ENCODE measurements at regions not wholly inside any gene's neighbourhood (a gene's known extent, or its start where the extent isn't known, plus 50 kb on each side); places are given as distances from the start of the nearest gene placed in this dataset.
"Not testable (repeated sequence)": the region's sequence is repeated elsewhere in the genome, so short reads cannot be mapped to it uniquely, and the experiment has no call there.

DNA sequence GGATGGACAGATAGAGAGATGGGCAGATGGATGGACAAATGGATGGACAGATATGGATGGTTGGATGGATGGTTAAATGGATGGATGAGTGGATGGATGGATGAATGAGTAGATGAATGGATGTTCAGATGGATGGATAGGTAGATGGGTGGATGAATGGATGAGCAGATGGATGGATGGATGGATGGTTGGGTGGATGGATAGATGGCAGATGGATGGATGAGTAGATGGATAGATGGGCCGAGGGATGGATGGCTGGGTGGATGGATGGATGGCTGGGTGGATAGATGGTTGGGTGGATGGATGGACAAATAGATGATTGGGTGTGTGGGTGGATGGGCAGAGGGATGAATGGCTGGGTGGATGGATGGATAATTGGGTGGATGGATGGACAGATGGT lies 98.9 kb upstream of the OTOS start:
- DNase-seq (ENCODE audit: low read depth, low spot score), result no peak

DNA sequence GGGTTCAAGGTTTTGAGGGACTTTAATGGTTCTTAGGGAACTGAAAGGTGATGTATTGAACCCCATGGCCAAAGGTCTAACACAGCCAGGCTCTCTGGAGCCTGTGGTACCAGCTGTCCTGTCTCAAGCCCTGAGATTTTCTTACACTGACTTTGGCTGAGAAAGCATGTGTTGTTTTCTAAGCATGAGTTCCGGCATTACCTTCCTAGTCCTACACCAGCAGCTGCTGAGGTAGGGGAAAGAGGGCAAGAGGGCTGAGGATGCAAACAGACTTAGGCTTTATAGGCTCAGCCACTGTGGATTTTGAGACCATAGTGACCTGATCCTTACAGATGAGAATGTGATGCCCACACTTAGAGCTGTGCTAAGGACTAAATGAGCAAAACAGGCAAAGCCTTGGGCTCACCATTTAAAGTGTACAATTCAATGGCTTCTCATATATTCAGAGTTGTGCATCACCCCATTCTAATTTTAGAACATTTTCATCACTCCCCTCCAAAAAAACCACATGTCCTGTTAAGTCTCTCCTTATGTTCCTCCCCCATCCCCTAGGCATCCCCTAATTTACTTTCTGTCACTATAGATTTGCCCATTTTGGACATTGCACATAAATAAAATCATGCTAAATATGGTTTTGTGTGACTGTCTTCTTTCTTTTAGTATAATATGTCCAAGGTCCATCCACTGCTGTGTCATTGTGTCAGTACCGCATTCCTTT lies 99.7 kb upstream of the OTOS start:
- no peak for DNase-seq (ENCODE audit: low read depth, low spot score)

DNA sequence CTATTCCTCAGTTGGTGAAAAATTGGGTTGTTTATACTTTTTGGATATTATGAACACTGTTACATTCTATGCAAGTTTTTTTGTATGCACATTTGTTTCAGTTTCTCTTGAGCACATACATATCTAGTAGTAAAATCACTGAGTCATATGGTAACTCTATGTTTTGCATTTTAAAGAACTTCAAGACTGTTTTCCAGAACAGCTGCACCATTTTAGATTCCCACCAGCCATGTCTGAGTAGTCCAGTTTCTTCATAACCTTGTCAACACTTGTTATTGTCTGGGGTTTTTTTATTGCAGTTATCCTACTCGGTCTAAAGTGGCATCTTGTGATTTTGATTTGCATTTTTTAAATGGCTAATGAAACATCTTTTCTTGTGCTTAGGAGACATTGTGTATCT lies 100.3 kb upstream of the OTOS start:
- DNase-seq (ENCODE audit: low read depth, low spot score), result no peak

DNA sequence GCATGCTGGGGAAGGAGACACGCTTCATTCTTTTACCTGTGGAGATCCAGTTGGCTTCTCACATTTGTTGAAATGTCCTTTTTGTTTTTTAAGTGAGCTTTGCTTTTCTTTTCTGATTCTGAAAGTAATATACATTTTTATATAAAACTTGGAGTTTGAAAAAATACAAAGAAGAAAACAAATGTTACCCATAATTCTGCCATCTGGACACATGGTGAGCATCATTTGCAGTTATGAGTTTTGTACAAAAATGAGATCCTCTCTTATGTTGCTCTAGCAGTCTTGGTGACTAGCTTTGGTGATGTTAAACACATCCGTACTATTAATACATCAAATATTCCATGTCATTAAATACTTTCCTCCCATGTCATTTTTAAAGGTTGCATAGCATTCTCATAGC lies 101.1 kb upstream of the OTOS start:
- DNase-seq (ENCODE audit: low read depth, low spot score), result no peak

DNA sequence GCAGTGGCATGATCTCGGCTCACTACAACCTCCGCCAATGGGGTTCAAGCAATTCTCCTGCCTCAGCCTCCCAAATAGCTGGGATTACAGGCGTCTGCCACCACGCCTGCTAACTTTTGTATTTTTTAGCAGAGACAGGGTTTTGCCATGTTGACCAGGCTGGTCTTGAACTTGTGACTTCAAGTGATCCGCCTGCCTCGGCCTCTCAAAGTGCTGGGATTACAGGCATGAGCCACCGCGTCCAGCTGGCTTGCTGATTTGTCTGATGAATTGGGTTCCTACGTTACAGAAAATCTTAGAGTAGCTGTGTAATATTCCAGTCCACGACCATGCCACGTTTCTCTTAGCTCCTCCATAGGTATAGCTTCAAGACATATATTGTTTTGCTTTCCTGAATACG lies 102.6 kb upstream of the OTOS start:
- DNase-seq (ENCODE audit: low read depth, low spot score), result not testable (repeated sequence)

DNA sequence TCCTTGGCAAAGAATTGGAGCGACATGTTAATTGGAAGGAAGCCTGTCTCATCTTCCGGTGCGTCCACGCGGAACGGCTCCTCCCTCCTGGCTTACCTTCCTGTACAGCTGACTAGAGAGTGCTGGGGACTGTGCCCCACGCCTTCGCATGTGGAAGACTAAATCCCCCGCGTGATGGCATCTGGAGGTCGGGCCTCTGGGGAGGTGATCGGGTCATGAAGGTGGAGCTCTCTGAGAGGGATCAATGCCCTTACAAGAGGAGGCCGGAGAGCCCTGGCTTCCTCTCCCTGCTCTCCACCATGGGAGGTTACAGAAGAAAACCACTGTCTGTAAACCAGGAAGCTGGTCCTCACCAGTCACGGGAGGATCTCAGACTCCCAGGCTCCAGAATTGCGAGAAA lies 104.1 kb upstream of the OTOS start:
- DNase-seq (ENCODE audit: low read depth, low spot score), result no peak

DNA sequence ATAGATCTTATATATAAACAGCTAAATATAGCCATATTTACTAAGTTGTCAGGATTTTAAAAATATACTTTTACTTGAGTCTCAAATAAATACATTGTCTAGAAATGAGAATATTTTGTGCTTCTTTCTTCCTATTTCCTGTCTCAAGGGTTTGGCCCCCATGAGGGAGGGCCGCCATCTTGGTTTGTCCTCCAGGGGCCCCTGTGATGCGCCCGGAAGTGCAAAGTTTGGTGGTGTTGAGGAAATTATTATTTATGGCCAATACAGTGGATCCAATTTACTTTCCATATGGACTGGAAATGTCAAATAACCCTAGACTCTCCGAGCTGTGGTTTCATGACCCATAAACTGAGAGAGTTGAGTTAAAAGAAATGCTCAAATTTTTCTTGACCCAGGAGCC lies 104.7 kb upstream of the OTOS start:
- DNase-seq (ENCODE audit: low read depth, low spot score), result no peak

DNA sequence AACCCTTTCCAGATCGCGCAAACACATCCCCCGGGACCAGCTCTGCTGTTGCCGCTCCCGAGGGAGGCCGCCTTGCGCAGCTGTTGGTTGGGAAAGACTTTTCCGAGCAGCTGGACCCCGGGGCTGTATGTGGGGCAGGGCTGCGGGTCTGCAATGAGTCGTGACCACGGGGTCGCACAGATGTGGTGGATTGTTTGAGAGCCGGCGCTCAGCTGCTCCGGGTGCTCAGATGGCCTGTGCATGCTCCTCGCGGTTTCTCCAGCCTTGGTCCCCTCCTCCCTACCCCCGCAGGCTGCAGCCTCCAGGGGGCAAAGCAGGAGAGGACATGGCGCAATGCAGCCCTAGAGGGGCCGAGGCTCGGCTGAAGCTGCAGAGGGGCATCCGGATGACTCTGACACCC lies 105.2 kb upstream of the OTOS start:
- DNase-seq (ENCODE audit: low read depth, low spot score), result no peak

DNA sequence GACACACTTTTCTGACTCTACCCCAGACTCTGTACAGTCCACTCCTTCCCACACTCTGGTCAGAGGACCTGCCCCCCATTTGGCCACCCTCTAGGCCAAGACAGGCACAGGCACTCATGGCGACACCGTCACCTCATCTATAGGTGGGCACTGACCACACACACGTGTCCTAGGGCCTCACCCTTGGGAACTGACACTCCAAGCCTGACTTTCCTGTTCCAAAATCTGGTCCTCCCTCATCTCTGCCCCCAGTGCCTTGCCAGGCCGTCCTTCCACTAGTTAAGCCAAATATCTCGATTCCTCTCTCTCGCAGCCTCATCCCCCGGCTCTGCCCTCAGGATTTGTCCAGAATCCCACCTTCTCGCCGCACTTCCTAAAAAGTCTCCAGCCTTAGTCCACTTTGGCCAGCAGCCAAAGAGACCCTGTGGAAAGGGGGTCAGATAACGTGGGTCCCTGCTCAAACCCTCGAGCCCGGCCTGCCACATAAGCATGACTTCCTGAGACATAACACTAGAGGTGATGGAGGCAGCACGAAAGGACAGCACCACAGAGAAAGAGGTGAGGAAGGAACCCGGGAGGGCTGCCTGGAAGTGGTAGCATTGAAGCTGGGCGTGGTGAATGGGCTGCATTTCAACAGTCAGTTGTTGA lies 105.8 kb upstream of the OTOS start:
- DNase-seq (ENCODE audit: low read depth, low spot score), result no peak

DNA sequence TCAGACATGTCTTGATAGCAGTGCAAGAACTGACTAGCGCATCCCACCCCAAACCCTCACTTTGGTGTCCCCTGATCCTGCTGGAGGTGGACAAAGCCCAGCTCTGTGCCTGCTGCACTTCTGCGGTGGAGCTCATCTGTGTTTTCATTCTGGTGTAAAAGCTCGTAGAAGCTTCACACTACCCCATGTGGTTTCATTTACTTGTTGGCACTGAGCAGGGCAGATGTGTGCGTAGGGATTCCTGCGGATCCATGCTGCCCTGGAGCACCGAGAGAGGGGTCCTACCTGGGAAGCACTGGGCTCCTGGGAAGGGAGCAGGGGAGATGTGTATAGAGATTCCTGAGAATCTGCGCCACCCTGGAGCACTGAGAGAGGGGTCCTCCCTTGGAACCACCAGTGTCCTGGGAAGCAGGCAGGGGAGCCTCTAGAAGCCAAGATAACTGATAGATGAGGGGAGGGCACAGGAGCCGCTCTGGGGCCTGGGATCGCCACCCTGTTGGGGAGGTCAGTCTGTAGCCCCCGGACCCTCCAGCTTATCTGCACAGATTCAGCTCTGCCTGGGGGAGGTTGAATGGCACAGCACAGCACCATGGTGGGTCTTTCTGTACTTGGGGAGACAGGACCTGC lies 106.9 kb upstream of the OTOS start:
- no peak for DNase-seq (ENCODE audit: low read depth, low spot score)

DNA sequence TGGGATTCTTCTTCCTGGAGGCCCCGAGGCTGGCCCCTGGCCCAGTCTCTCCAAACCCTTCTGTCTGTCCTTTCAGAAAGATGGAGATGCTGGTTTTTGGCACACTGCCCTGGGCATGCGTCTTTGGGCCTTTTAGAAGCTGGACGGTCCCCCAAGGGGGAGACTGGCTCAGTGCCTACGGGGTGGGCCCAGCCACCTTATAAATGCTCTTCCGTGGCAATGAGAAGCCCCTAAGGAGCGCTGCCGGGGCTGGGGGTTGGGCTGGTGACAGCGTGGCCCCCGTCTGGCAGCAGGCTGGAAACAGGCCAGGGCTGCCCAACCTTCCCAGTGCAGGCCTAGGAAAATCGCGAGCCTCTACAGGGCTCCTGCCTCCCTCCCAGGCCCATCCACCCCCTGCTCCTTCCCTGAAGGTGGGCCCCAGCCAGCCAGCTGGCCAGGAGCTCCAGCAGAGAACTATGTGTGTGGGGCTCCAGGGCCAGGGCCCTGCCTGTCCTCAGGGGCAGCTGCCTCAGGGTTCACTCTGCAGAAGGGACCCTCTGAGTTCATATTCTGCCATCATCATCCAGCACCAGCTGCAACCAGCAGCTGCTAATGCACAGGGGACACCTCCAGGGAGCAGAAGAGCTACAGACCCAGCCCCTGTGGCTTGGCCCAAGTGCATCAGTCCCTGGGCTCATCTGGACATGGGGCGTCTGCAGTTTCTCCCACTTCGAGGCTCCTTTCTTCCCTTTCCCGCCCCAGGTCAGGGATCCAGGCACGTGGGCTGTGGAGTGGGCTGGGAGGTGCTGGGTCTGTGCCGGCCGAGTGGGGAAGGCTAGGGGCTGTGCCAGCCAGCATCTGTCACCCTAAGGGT lies 107.6 kb upstream of the OTOS start:
- no peak for DNase-seq (ENCODE audit: low read depth, low spot score)

DNA sequence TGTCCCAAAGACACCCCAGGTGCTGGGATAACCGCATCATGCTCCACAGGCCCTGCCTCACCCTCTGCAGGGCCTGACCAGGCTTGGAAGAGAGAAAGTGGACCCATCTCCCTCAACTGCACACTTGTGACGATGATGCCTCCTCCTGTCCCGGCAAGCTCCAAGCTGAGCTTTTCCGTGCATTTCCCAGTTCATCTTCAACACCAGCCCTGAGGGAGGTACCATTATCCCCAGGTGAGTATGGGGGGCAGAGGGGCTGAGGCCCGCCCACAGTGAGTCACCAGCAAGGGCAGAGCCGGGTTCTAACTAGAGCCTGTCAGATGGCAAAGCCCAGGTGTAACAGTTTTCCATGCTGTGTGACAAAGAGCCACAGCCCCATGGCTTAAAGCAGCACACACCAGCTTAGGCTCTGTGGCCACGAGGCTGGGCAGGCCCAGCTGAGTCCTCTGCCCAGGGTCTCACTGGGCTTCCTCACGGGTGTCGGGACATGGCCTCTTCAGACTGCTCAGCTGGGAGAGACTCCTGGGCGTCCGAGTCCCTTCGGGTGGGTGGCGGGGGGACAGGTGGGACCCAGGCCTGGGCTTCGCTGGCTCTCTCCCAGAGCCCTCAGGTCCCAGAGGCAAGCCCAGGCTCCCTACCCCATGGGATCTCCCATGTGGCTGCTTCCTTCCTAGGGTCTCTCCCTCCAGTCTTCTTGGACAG lies 108.4 kb upstream of the OTOS start:
- no peak for DNase-seq (ENCODE audit: low read depth, low spot score)

DNA sequence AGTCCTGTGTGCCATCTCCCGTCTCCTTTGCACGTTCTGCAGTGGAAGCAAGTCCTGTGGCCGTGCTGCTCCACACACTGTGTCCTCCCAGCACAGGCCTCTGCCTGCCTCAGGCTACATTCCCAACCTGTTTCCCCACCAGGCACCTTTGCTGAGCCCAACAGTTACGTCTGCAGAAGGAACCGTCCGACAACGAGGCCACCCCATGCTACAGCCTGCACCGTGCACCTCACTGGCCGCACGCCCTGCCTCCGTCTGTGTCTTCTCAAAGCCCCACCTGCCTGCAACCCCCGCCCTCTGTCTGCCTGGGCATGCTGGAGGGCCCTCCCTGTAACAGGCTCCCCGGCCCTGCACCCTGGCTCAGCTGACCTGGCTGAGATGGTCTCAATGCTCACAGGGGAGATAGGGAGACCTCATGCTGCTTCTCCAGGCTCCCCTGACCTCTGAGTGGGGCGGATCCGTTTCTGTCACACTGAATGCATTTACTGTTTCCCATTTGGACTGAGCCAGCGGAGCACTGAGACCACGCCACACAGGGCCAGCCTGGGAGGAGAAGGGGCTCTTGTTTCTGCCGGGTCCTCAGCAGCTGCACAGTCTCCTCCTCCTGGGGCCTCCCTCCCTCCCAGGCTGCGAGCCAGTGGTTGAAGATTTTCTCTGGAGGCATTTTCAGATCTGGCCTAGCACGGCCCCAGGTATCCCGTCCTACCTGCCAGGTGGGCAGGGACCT lies 109.1 kb upstream of the OTOS start:
- DNase-seq (ENCODE audit: low read depth, low spot score), result no peak

DNA sequence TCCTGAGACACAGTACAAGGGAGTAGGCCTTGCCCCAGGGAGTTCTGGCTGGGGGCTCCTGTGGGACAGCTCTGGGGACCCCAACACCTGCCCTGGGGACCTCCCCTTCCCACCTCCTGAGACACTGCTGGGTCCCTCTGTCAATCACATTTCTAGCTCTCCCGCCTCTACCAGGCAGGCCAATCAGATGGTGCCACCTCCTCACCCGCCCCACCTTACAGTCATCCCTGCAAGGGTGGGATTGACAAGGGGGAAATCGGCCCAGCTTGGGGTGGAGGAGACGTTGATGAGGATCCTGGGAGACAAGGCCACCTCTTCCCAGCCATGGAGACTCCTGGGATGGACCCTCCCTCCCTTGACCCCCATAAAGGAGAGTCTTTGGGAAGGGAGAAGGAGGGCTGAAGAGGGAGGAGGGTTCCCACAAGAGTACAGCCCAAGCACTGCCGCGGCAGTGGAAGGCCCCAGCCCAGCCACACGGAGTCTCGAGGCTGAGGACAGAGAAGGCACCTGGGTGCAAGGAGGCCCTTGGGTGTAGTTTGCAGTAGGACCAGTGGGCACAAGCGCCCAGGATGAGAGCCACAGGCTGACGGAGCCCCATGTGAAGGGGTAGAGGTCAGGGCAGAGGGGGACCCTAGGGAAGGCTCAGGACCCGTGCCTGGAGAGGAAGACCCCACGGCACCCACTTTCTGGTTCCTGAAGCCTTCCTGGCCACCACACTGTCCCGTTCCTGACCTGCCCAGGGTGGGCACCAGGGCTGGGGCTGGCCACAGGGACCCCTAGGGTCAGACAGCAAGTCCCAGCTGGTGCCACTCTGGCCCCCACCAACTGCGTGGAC lies 109.9 kb upstream of the OTOS start:
- no peak for DNase-seq (ENCODE audit: low read depth, low spot score)

DNA sequence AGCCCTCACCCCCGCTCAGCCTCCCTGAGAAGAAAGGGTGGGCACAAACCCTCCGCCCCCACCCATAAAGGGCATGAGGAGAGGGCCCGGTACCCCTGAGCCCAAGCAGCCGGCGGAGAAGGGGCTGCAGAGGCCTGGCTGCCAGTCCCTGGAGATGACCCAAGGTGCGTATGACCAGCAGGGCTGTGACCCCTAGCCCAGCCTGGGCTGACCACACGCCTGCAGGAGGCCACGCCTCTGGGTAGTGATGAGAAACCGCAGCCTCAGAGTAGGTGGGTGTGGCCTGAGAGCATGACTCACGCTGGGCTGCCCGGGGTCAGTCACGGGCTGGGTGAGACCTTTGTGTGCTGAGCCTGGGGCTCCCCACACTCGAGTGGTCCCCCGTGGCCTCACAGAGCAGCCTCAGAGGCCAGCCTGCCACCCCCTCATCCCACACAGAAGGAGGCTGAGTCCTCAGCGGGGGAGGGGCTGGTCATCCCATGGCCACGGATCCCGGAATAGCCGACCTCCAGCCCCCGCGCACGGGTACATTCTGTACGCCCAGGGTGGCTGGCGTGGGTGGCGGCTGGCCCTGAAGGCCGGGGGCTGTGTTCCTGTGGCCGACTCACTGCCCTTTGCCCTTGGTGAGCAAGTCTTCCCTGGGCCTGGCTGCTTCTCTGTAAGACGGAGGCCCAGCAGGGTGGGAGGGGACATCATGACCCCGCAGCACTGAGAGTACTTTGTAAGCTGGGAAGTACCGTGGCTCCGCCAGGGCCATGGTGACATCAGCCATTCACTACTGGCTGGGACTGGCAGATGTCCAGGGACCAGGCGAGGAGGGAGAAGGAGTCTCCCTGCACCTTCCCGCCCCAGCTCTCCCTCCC lies 110.8 kb upstream of the OTOS start:
- no peak for DNase-seq (ENCODE audit: low read depth, low spot score)

DNA sequence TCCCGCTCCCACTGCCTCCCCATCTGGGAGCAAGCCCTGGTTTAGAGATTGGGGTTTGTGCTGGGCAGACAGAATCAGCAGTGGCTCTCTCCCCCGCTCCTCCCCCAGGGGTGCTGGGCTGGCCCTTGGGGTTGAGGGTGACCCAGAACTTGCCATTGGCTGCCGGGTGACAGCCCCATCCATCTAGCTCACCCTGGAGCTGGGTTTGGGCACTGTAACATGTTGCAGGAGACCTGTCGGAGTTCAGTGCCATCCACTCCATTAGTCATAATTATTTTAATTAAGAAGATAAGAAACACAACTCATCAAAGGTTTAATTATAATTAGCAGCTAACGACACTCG lies 111.4 kb upstream of the OTOS start:
- no peak for DNase-seq (ENCODE audit: low read depth, low spot score)

DNA sequence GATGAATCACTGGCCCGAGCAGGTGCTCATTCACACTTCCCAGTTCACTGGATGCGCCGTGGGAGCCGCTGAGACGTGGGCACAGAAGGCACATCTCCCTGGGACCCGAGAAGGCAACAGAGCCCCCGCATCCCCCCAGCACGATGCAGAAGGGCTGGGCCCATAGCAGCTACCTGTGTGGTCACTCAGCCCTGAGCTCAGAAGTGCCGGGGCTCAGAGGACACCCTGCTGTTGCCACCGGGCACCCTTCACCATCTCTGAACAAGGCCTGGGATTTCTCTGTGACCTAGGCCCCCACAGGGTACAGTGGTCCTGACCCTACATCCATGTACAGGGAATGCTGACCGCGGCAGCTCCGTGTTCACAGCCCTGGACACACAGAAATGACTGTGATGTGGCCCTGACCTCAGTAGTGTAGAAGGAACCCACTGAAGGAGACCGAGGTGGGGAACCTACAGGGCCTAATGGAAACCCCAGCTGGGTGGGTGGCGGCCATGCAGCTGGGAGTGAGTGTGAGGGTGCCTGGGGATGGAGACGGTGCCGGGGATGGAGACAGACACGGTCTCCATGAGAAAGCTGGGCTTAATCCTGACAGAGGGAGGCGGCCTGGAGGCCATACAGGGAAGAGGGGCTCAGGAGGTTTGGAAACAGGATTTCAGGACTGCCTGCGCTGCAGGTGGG lies 111.9 kb upstream of the OTOS start:
- DNase-seq (ENCODE audit: low read depth, low spot score), result no peak

DNA sequence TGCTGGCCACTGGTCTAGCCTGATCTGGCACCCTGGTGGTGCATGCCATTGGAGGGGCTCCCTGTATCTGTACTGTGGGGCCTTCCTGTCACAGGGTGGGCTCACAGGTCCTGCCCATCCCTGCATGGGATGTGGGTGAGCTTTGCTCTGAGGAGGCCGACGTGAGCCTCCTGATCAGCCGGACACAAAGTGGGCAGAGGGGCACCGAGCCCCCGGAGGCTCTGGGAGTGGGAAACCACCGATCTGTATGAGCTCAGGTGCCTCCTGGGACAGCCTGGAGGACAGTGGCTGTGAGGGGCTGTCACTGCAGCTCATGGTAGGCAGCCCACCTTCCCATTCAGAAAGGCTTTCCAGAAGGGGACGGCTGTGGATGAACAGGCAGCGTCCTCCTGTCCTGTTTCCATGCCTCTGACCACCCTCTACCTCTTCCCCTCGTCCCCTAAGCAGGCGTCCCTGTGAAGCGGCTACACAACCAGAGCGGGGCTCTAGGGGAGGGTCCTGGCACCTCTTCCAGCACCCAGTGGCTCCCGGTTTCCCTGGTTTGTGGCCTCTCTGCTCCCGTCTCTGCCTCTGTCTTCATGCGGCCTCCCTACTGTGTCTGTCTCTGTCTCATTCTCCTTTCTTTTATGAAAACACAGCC lies 112.5 kb upstream of the OTOS start:
- DNase-seq (ENCODE audit: low read depth, low spot score), result no peak
